ENCODE measurements at regions not wholly inside any gene's neighbourhood (a gene's known extent, or its start where the extent isn't known, plus 50 kb on each side); places are given as distances from the start of the nearest gene placed in this dataset.

- ChIA-PET CTCF (ENCODE audit: low intra/inter-chr PET ratio, low total read pairs) (no interaction called here), POLR2A (no interaction called here)
- Histone ChIP-seq H3K4me2 (ENCODE audit: low read depth, low read length) (no peak overlapping the region), H4K20me1 (ENCODE audit: insufficient read depth, low read length) (no peaks in the 10 kb centered on the region), H3K4me1 (ENCODE audit: insufficient read depth, low read length) (no peaks in the 10 kb centered on the region), H3K9ac (ENCODE audit: insufficient read depth, low read depth, low read length) (no peak overlapping the region), H3K4me3 (replicated peaks in 1 of 3; ENCODE audit: insufficient read depth in 1 of 3, low read depth in 2 of 3, low read length in 3 of 3) (no peak overlapping the region), H3K27me3 (ENCODE audit: control insufficient read depth in 1 of 2, insufficient read depth in 2 of 2, low read length in 2 of 2) (peaks cover 2 to 36% of the 10 kb centered on the region in 2 experiments; a peak in 3 of 5 replicates), H3K9me3 (ENCODE audit: low read length) (no peaks in the 10 kb centered on the region), H2AFZ (ENCODE audit: low read length) (no peak overlapping the region), H3K79me2 (ENCODE audit: insufficient read depth, low read length) (no peaks in the 10 kb centered on the region), H3K27ac (ENCODE audit: extremely low read length, insufficient read depth, low read length) (no peak overlapping the region), H3K36me3 (replicated peaks in 1 of 2; ENCODE audit: control insufficient read depth in 1 of 2, insufficient read depth in 2 of 2, low read length in 2 of 2) (no peaks in the 10 kb centered on the region)
- no peak for DNase-seq (ENCODE audit: low spot score)
- no peak for FAIRE-seq
- in situ Hi-C loops (cut with HindIII; ENCODE audit: extremely low pct_ligation_motif_present, low pct_unique_long_range_greater_than_20kb) (no loop called here), intact Hi-C loops (cut with micrococcal nuclease; ENCODE audit: unreplicated experiment) (no loop called here)
- TF ChIP-seq ZFY (CRISPR knock-in tag; IDR thresholded peaks at IDR 0.05) (no peak), MTA1 (CRISPR knock-in tag; IDR thresholded peaks at IDR 0.05; ENCODE audit: borderline replicate concordance) (no peak), CCDC6 (CRISPR knock-in tag; IDR thresholded peaks at IDR 0.05) (no peak), U2AF1 (optimal IDR thresholded peaks at IDR 0.05; ENCODE audit: low read depth, low read length) (no peak), TBP (CRISPR knock-in tag; IDR thresholded peaks at IDR 0.05) (no peak), SIN3A (IDR thresholded peaks at IDR 0.05; ENCODE audit: borderline replicate concordance, low read depth, low read length) (no peak), ZFP82 (CRISPR knock-in tag; IDR thresholded peaks at IDR 0.05; ENCODE audit: borderline replicate concordance) (no peak), ZNF598 (CRISPR knock-in tag; IDR thresholded peaks at IDR 0.05; ENCODE audit: borderline replicate concordance) (no peak), ZNF709 (CRISPR knock-in tag; IDR thresholded peaks at IDR 0.05) (no peak), SP2 (CRISPR knock-in tag; IDR thresholded peaks at IDR 0.05) (no peak), AKNA (CRISPR knock-in tag; IDR thresholded peaks at IDR 0.05; ENCODE audit: borderline replicate concordance) (no peak), MXD1 (CRISPR knock-in tag; IDR thresholded peaks at IDR 0.05) (no peak), HDAC6 (IDR thresholded peaks at IDR 0.05; ENCODE audit: low read depth, low read length) (no peak), NR1H2 (CRISPR knock-in tag; IDR thresholded peaks at IDR 0.05; ENCODE audit: borderline replicate concordance, low read depth) (no peak), PPARG (CRISPR knock-in tag; conservative IDR thresholded peaks at IDR 0.05) (no peak)
- 49% methylated on average over 6 of the region's 16 CpGs for WGBS (ENCODE audit: low lambda C conversion rate)
- no TSS peak for BruUV-seq (replicated peaks)
- no peak for ATAC-seq
Observed at GRCh38 chr22:49274754-49275380, 552.8 kb downstream of the BRD1 start.

Data from HepG2 (cell line).